Activated naive CD4-positive, alpha-beta T cell treated with anti-CD3 and anti-CD28 coated beads for 36 hours (primary cell): ENCODE measurements at regions not wholly inside any gene's neighbourhood (a gene's known extent, or its start where the extent isn't known, plus 50 kb on each side); places are given as distances from the start of the nearest gene placed in this dataset.

Source experiments
- CTCF ChIA-PET: fragments of 350-600 bp; sonication (Branson Sonifier 250); formaldehyde crosslinking; loops from one replicate; lab custom pipeline; 2021; ENCODE audit warnings: antibody characterized with exemption; lab: Charles Lee
- DNase-seq: peaks from one replicate; pipeline ENCODE4 v3.0.0-alpha.2; 2020
- H3K27ac Mint-ChIP-seq: one replicate; pipeline ENCODE4 v1.8.0; 2021; ENCODE audit warnings: mild to moderate bottlenecking, mixed read lengths
- H3K27me3 Mint-ChIP-seq: one replicate; pipeline ENCODE4 v1.8.0; 2021; ENCODE audit warnings: low read depth, mixed read lengths
- H3K36me3 Mint-ChIP-seq: one replicate; pipeline ENCODE4 v1.8.0; 2021; ENCODE audit warnings: low read depth, mixed read lengths
- H3K4me1 Mint-ChIP-seq: one replicate; pipeline ENCODE4 v1.8.0; 2021; ENCODE audit warnings: low read depth, mixed read lengths
- H3K4me3 Mint-ChIP-seq: one replicate; pipeline ENCODE4 v1.8.0; 2021; ENCODE audit warnings: mild to moderate bottlenecking, moderate library complexity, mixed read lengths
- H3K9me3 Mint-ChIP-seq: one replicate; pipeline ENCODE4 v1.8.0; 2021; ENCODE audit warnings: mixed read lengths
- intact Hi-C: fragments of 100-400 bp; cut with micrococcal nuclease; formaldehyde crosslinking; loops from one replicate; pipeline ENCODE4 v1.15.1; 2023

DNA sequence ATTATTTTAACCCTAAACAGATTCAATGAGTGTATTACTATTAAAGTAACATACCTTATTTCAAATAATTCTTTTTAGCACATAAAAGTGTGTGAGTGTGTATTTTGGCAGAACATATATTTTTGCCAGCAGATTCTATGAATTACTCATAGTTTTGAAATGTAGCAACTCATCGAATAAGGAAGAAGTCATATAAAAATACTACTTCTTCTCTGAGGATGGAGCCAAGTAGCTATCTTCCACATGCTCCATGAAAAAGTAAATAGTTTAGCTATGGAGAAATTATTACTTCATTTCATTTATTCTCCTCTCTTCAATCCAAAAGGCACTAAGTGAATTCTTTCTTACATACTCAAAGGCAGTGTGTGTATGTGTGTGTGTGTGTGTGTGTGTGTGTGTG is 1090.4 kb upstream of the CDH6 start:
- Mint-ChIP-seq H3K4me1 (no peaks in the 10 kb centered on the region), H3K9me3 (peaks cover 7% of the 10 kb centered on the region), H3K36me3 (no peaks in the 10 kb centered on the region), H3K27me3 (no peaks in the 10 kb centered on the region), H3K27ac (no peak overlapping the region), H3K4me3 (no peak overlapping the region)
- CTCF ChIA-PET: no interaction called here
- intact Hi-C loops: no loop called here
- no peak for DNase-seq

DNA sequence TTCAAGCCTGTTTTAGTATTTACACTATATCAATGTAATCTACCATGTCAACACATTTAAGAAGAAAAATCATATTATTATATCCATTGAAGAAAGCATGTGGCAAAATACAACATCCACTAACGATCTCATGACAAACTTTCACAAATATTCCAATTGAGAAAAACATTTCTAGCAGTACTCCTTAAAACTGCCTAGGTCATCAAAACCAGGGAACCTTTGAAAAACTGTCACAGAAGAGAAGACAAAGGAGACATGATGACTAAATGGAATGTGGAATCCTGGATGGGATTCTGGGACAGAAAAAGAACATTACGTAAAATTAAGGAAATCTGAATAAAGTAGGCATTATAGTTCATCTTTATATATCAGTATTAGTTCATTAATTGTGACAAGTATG is 1091.3 kb upstream of the CDH6 start:
- Mint-ChIP-seq H3K9me3 (peaks cover 5% of the 10 kb centered on the region), H3K27me3 (no peaks in the 10 kb centered on the region), H3K4me3 (no peak overlapping the region), H3K36me3 (no peaks in the 10 kb centered on the region), H3K27ac (no peak overlapping the region), H3K4me1 (no peaks in the 10 kb centered on the region)
- CTCF ChIA-PET: no interaction called here
- intact Hi-C loops: no loop called here
- DNase-seq: no peak

- H3K4me3 Mint-ChIP-seq: no peak overlapping the region
- intact Hi-C loops: no loop called here
Measured at GRCh38 chr5:30100929-30101328, 1092.6 kb upstream of the CDH6 start.

GRCh38 chr5:30100148-30100713 is 1093.3 kb upstream of the CDH6 start:
- Mint-ChIP-seq H3K36me3 (no peaks in the 10 kb centered on the region), H3K4me1 (no peaks in the 10 kb centered on the region), H3K27me3 (no peaks in the 10 kb centered on the region), H3K9me3 (peaks cover 6% of the 10 kb centered on the region), H3K4me3 (no peak overlapping the region), H3K27ac (no peak overlapping the region)
- CTCF ChIA-PET: no interaction called here
- DNase-seq: no peak
- intact Hi-C loops: no loop called here

More at GRCh38 chr5:30100929-30101328, 1092.6 kb upstream of the CDH6 start:
- DNase-seq: no peak
- peaks cover 6% of the 10 kb centered on the region for H3K9me3 Mint-ChIP-seq
- H3K27ac Mint-ChIP-seq: no peak overlapping the region
- CTCF ChIA-PET: no interaction called here
- no peaks in the 10 kb centered on the region for H3K36me3 Mint-ChIP-seq
- no peaks in the 10 kb centered on the region for H3K27me3 Mint-ChIP-seq
- H3K4me1 Mint-ChIP-seq: no peaks in the 10 kb centered on the region

DNA sequence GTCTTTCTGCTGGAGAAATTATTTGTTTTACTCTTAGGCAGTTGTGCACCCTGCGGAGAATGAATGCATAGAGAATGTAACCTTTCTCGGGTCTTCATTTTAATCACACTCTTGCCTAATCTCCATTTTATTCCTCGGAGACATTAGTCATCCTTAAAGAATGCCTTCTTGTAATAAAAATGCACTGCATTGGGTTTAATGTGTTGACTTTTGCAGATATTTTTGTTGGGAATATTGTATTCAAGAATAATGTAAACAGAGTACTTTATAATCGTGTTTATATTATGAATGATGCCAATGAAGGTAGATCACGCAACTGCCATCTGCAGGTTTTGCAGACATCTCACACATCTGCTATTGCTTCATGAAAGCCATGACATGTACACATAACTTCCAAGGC is 1093.9 kb upstream of the CDH6 start:
- DNase-seq: no peak
- Mint-ChIP-seq H3K36me3 (no peaks in the 10 kb centered on the region), H3K27me3 (no peaks in the 10 kb centered on the region), H3K4me1 (no peaks in the 10 kb centered on the region), H3K27ac (no peak overlapping the region), H3K4me3 (no peak overlapping the region), H3K9me3 (peaks cover 6% of the 10 kb centered on the region)
- CTCF ChIA-PET: no interaction called here
- intact Hi-C loops: no loop called here

- H3K4me3 Mint-ChIP-seq: no peak overlapping the region
- intact Hi-C loops: no loop called here
- no peaks in the 10 kb centered on the region for H3K27me3 Mint-ChIP-seq
- peaks cover 6% of the 10 kb centered on the region for H3K9me3 Mint-ChIP-seq
- no peaks in the 10 kb centered on the region for H3K4me1 Mint-ChIP-seq
- no peak for DNase-seq
- CTCF ChIA-PET: no interaction called here
- no peak overlapping the region for H3K27ac Mint-ChIP-seq
- H3K36me3 Mint-ChIP-seq: no peaks in the 10 kb centered on the region
Measured at GRCh38 chr5:30098940-30099339, 1094.5 kb upstream of the CDH6 start.

DNA sequence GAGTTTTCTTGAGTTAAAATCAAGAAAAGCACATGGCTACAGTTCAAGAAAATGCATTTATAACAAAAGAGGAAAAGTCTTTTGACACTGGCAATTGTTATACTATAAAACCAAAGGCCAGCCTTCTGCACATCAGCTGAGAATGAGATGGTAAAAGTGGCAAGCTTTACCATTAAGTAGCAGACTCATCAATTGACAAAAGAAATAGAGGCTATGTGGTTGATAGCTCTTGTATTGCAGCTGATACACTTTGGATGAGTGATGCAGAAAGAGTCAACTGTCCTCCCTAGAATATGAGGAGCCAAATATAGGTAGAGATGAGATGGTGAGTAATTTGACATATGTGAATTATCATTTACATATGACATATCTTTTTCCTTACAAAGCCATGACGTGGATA is 1100.9 kb upstream of the CDH6 start:
- Mint-ChIP-seq H3K27me3 (no peaks in the 10 kb centered on the region), H3K9me3 (peaks cover 6% of the 10 kb centered on the region), H3K4me1 (no peaks in the 10 kb centered on the region), H3K36me3 (no peaks in the 10 kb centered on the region), H3K4me3 (no peak overlapping the region), H3K27ac (no peak overlapping the region)
- DNase-seq: no peak
- CTCF ChIA-PET: interaction anchor here (0.6 kb wide), 1 partner anchor 1139 kb away, joined by 4 read pairs; no protein-coding TSS in a partner anchor
- intact Hi-C loops: no loop called here

GRCh38 chr5:30069441-30070263 is 1123.8 kb upstream of the CDH6 start:
- CTCF ChIA-PET: no interaction called here
- no peaks in the 10 kb centered on the region for H3K4me1 Mint-ChIP-seq
- no peak overlapping the region for H3K27ac Mint-ChIP-seq
- no peak for DNase-seq
- H3K4me3 Mint-ChIP-seq: no peak overlapping the region
- intact Hi-C loops: no loop called here
- peaks cover 12% of the 10 kb centered on the region for H3K9me3 Mint-ChIP-seq
- no peaks in the 10 kb centered on the region for H3K36me3 Mint-ChIP-seq
- H3K27me3 Mint-ChIP-seq: no peaks in the 10 kb centered on the region

- H3K4me3 Mint-ChIP-seq: no peak overlapping the region
- H3K27ac Mint-ChIP-seq: no peak overlapping the region
- H3K4me1 Mint-ChIP-seq: no peaks in the 10 kb centered on the region
- intact Hi-C loops: no loop called here
- H3K36me3 Mint-ChIP-seq: no peaks in the 10 kb centered on the region
- H3K27me3 Mint-ChIP-seq: no peaks in the 10 kb centered on the region
- CTCF ChIA-PET: no interaction called here
- DNase-seq: no peak
- peaks cover 4% of the 10 kb centered on the region for H3K9me3 Mint-ChIP-seq
Measured at GRCh38 chr5:30063503-30063902, 1130.0 kb upstream of the CDH6 start.

- DNase-seq: no peak
- H3K27ac Mint-ChIP-seq: no peak overlapping the region
- CTCF ChIA-PET: no interaction called here
- no peaks in the 10 kb centered on the region for H3K4me1 Mint-ChIP-seq
- H3K27me3 Mint-ChIP-seq: no peaks in the 10 kb centered on the region
- H3K36me3 Mint-ChIP-seq: no peaks in the 10 kb centered on the region
- no peak overlapping the region for H3K4me3 Mint-ChIP-seq
- peaks cover 5% of the 10 kb centered on the region for H3K9me3 Mint-ChIP-seq
- intact Hi-C loops: no loop called here
Measured at GRCh38 chr5:30051976-30052375, 1141.5 kb upstream of the CDH6 start.

- Mint-ChIP-seq H3K4me3 (no peak overlapping the region), H3K9me3 (peaks cover 1% of the 10 kb centered on the region), H3K4me1 (no peaks in the 10 kb centered on the region), H3K36me3 (no peaks in the 10 kb centered on the region), H3K27me3 (no peaks in the 10 kb centered on the region), H3K27ac (no peak overlapping the region)
- CTCF ChIA-PET: no interaction called here
- no peak for DNase-seq
- intact Hi-C loops: no loop called here
Measured at GRCh38 chr5:30050056-30050815, 1143.2 kb upstream of the CDH6 start.

DNA sequence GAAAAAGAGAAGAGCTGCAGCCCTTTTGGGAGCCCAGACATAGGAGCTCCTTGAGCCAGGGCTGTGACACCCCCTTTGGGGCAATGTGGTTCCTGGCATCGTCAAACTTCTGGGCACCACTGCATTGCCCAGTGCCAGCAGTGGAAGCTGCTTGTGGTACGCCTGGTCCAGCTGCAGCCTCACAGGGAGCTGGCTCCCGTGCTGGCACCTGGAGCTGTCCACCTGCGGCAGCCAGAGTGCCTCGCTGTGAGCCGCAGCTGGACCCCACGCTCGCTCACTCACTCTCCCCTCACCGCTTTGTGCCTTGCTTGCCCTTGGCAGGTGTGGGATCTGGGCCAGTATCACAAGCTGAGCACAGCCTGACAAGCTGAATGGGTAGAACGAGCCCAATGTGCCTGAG is 1150.8 kb upstream of the CDH6 start:
- H3K9me3 Mint-ChIP-seq: no peaks in the 10 kb centered on the region
- DNase-seq: no peak
- H3K27me3 Mint-ChIP-seq: no peaks in the 10 kb centered on the region
- CTCF ChIA-PET: no interaction called here
- no peak overlapping the region for H3K4me3 Mint-ChIP-seq
- no peaks in the 10 kb centered on the region for H3K4me1 Mint-ChIP-seq
- intact Hi-C loops: no loop called here
- no peaks in the 10 kb centered on the region for H3K36me3 Mint-ChIP-seq
- no peak overlapping the region for H3K27ac Mint-ChIP-seq
